Heart right ventricle (tissue), 16 donors: ENCODE measurements at regions not wholly inside any gene's neighbourhood (a gene's known extent, or its start where the extent isn't known, plus 50 kb on each side); places are given as distances from the start of the nearest gene placed in this dataset.

Source experiments
- ATAC-seq, 8 donors: fragments of 200-7000 bp; cut with Tn5 transposase; one replicate each; pipeline ENCODE4 v1.9.1; 2020; ENCODE audit warnings: mild to moderate bottlenecking in 8 of 8, moderate library complexity in 8 of 8, moderate number of reproducible peaks in 1 of 8
- DNase-seq, 2 donors: peaks; one replicate each; pipeline ENCODE4 v3.0.0-alpha.2; 2020
- H3K27ac ChIP-seq, 10 donors: fragments of 200-600 bp; sonication (generic) in 2 of 10; one replicate each; pipeline versions ENCODE4 v1.5.0 to v1.8.0; 2020 to 2022; ENCODE audit warnings: mild to moderate bottlenecking in 3 of 10
- H3K27me3 ChIP-seq, 7 donors: fragments of 200-600 bp; one replicate each; pipeline ENCODE4 v1.8.0; 2021 to 2022; ENCODE audit warnings: mild to moderate bottlenecking in 2 of 7
- H3K36me3 ChIP-seq, 9 donors: fragments of 200-600 bp; sonication (generic) in 1 of 9; one replicate each; pipeline versions ENCODE4 v1.5.0 to v1.8.0; 2020 to 2022; ENCODE audit warnings: mild to moderate bottlenecking in 2 of 9
- H3K4me1 ChIP-seq, 9 donors: fragments of 200-600 bp; sonication (generic) in 1 of 9; one replicate each; pipeline versions ENCODE4 v1.5.0 to v1.8.0; 2020 to 2022; ENCODE audit warnings: mild to moderate bottlenecking in 4 of 9
- H3K4me3 ChIP-seq, 10 donors: fragments of 200-600 bp; sonication (generic) in 2 of 10; one replicate each; pipeline versions ENCODE4 v1.5.0 to v1.8.0; 2020 to 2022; ENCODE audit warnings: mild to moderate bottlenecking in 7 of 10, moderate library complexity in 2 of 10
- H3K9me3 ChIP-seq, 11 donors: fragments of 200-600 bp in 10 of 11; sonication (generic) in 2 of 11; one replicate each; pipeline versions ENCODE4 v1.5.0 to v1.8.0; 2013 to 2022; ENCODE audit warnings: mild to moderate bottlenecking in 2 of 11, control low read depth in 1 of 11, moderate library complexity in 1 of 11
- WGBS, 2 donors: extraction: QIAGEN DNeasy Blood & Tissue Kit; methylation state at CpG; one replicate each; pipeline ENCODE4 v1.1.7; 2013; ENCODE audit warnings: inconsistent platforms in 1 of 2; 5-methylcytosine and 5-hydroxymethylcytosine counted together
- intact Hi-C, 10 donors: fragments of 100-400 bp; cut with DNase I; formaldehyde crosslinking; loops; one replicate each; pipeline versions ENCODE4 v1.11.1 to v1.14.2; 2022
- TF ChIP-seq, protein P1 (sequence below), 9 donors: fragments of 200-600 bp; sonication (generic) in 2 of 9; IDR thresholded peaks; one replicate each; pipeline versions ENCODE4 v1.5.0 to v1.8.0; 2021 to 2022; ENCODE audit warnings: antibody characterized with exemption in 9 of 9, mild to moderate bottlenecking in 5 of 9, moderate library complexity in 1 of 9
- donor health status: Arrhythmogenic right ventricular cardiomyopathy.
- donor health status: ischemic (EF 13 %, LVEDD 7.1; RV severe dilation, severe dysfunction).
- donor health status: healthy with polysubstance abuse.
- donor health status: DM: no; HTN: yes; CAD: no.
- donor health status: DM: no; HTN: no; CAD: no.
- donor health status: ischemic (EF 25% LVEDD 6.9; RV normal size, moderate dysfunction).
- donor health status: ischemic (EF 25% LVEDD 5.7; RV mildly dilated, moderate dysfunction).
- donor health status: healthy.
- donor health status: DM: yes; HTN: yes; CAD: no.
- donor health status: Ischemic cardiomyopathy.
- donor health status: ischemic (EF 35%, LVEDD 5.7; RV mildly dilated, moderate dysfunction).
- donor health status: nonischemic (EF 11% LVEDD 7.7; RV severe dilation, severe dysfunction).
- donor health status: DM: yes; HTN: yes; CAD: no.
- donor health status: PGD.
- donor health status: ischemic (EF 29% LVEDD 5.4; RV normal size, mild dysfunction).
- donor health status: nonischemic (EF 23%, LVEDD 6.1; RV moderate dilation, normal function).

DNA sequence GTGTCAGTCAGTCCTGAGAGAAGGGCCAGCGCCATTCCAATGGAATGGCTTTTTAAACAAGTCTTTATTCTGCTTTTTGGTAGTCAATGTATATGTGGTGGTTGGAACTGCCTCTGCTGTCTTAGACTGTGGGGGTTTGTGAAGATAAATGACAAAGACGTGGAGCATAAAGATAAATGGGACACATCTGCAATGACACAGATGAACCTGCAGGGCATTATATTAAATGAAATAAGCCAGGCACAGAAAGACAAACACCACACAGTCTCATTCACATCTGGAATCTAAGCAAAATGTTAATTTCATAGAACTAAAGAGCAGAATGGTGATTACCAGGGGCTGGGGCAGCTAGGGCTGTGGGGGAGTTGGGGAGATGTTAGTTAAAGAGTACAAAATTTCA lies 912.8 kb upstream of the MAN1A1 start:
- 83 to 86% methylated on average over 2 of the region's 2 CpGs for WGBS, 2 donors
- TF ChIP-seq, protein P1, sequence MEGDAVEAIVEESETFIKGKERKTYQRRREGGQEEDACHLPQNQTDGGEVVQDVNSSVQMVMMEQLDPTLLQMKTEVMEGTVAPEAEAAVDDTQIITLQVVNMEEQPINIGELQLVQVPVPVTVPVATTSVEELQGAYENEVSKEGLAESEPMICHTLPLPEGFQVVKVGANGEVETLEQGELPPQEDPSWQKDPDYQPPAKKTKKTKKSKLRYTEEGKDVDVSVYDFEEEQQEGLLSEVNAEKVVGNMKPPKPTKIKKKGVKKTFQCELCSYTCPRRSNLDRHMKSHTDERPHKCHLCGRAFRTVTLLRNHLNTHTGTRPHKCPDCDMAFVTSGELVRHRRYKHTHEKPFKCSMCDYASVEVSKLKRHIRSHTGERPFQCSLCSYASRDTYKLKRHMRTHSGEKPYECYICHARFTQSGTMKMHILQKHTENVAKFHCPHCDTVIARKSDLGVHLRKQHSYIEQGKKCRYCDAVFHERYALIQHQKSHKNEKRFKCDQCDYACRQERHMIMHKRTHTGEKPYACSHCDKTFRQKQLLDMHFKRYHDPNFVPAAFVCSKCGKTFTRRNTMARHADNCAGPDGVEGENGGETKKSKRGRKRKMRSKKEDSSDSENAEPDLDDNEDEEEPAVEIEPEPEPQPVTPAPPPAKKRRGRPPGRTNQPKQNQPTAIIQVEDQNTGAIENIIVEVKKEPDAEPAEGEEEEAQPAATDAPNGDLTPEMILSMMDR (IDR thresholded peaks at IDR 0.05): no peak
- intact Hi-C loops: no loop called here
- H3K4me3 ChIP-seq: no peak overlapping the region
- no peaks in the 10 kb centered on the region for H3K27me3 ChIP-seq
- H3K27ac ChIP-seq: no peak overlapping the region
- ATAC-seq: no peak
- no peak for DNase-seq
- no peaks in the 10 kb centered on the region for H3K9me3 ChIP-seq
- H3K36me3 ChIP-seq: no peaks in the 10 kb centered on the region
- H3K4me1 ChIP-seq: no peaks in the 10 kb centered on the region

DNA sequence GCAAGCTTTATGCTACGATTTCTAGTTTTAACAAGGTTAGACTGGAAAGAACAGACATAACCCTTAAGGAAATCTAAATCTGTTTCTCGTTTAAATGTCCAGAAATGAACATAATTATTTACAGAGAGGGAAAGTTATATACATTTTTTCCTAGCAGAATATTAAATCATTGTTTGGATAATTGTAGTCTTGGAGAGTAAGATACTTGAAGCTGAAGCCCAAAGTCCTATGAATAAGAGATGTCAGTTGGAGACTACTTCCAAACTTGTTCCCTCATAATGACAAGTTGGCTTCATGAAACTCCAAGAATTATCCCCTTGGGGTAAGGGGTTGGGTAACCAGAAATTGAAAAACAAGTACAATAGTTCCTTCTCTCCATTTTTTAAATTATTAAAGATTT lies 911.1 kb upstream of the MAN1A1 start:
- intact Hi-C loops: no loop called here
- TF ChIP-seq, protein P1 (IDR thresholded peaks at IDR 0.05): no peak
- no peak for ATAC-seq
- DNase-seq: no peak
- Histone ChIP-seq H3K4me1 (no peaks in the 10 kb centered on the region), H3K36me3 (no peaks in the 10 kb centered on the region), H3K4me3 (no peak overlapping the region), H3K27me3 (no peaks in the 10 kb centered on the region), H3K27ac (no peak overlapping the region), H3K9me3 (no peaks in the 10 kb centered on the region)
- 47 to 57% methylated on average over 2 of the region's 2 CpGs for WGBS, 2 donors

DNA sequence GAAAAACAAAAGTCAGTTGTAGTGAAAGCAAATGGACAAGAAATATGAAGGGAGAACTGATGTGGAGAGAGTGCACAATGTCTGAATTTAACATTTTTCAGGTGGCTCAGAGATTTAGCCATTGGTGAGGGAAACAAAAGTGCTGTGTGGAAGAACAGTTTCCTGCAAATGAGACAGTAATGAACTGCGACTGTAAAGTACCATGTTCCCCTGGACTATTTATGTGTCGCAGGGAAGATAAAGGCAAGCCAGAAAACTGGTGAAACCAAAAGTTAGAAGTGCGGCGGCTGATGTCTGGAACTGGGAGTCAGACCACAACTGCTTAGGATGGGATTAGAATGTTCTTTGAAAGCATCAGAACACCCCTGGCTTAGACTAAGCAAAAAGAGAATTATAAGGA lies 905.1 kb upstream of the MAN1A1 start:
- no peak overlapping the region for H3K4me3 ChIP-seq
- H3K4me1 ChIP-seq: no peaks in the 10 kb centered on the region
- TF ChIP-seq, protein P1 (IDR thresholded peaks at IDR 0.05): no peak
- H3K9me3 ChIP-seq: peaks cover 0 to 10% (median 0%) of the 10 kb centered on the region in 11 donors
- intact Hi-C loops: no loop called here
- ATAC-seq (no peak), DNase-seq (no peak)
- H3K27me3 ChIP-seq: no peaks in the 10 kb centered on the region
- H3K27ac ChIP-seq: no peak overlapping the region
- no peaks in the 10 kb centered on the region for H3K36me3 ChIP-seq
- WGBS, 2 donors: 93 to 96% methylated on average over 4 of the region's 4 CpGs

DNA sequence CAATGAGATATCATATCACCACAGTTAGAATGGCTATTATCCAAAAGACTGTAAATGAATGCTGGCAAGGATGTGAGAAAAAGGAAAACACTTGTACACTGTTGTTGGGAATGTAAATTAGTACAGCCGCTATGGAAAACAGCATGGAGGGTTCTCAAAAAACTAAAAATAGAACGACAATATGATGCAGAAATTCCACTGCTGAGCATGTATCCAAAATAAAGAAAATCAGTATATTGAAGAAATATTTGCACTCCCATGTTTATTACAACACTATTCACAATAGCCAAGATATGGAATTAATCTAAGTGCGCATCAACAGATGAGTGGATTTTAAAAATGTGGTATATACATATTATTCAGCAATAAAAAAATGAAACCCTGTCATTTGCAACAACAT lies 898.9 kb upstream of the MAN1A1 start:
- intact Hi-C loops: no loop called here
- no peak overlapping the region for H3K4me3 ChIP-seq
- no peaks in the 10 kb centered on the region for H3K4me1 ChIP-seq
- H3K27ac ChIP-seq: no peak overlapping the region
- 57 to 58% methylated on average over 3 of the region's 3 CpGs for WGBS, 2 donors
- TF ChIP-seq, protein P1 (IDR thresholded peaks at IDR 0.05): no peak
- ATAC-seq (no peak), DNase-seq (no peak)
- H3K27me3 ChIP-seq: no peaks in the 10 kb centered on the region
- peaks cover 0 to 16% (median 0%) of the 10 kb centered on the region in 11 donors for H3K9me3 ChIP-seq
- no peaks in the 10 kb centered on the region for H3K36me3 ChIP-seq

DNA sequence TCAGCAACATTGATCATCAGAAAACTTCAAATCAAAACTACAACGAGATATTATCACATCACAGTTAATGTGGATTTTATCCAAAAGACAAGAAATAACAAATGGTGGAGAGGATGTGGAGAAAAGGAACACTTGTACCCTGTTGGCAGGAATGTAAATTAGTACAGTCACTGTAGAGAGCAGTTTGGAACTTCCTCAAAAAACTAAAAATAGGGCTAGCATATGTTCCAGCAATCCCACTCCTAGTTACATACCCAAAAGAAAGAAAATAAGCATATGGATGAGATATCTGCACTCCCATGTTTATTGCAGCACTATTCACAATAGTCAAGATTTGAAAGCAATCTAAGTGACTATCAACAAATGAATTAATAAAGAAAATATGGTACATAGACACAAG lies 887.7 kb upstream of the MAN1A1 start:
- DNase-seq: no peak
- Histone ChIP-seq H3K9me3 (peaks cover 0 to 50% (median 18%) of the 10 kb centered on the region in 11 donors), H3K4me3 (no peak overlapping the region), H3K27me3 (no peaks in the 10 kb centered on the region), H3K4me1 (no peaks in the 10 kb centered on the region), H3K36me3 (no peaks in the 10 kb centered on the region), H3K27ac (no peak overlapping the region)
- ATAC-seq: no peak
- TF ChIP-seq, protein P1 (IDR thresholded peaks at IDR 0.05): no peak
- intact Hi-C loops: no loop called here
- 69 to 79% methylated on average over 1 of the region's 1 CpG for WGBS, 2 donors
